ENCODE measurements at regions not wholly inside any gene's neighbourhood (a gene's known extent, or its start where the extent isn't known, plus 50 kb on each side); places are given as distances from the start of the nearest gene placed in this dataset.

DNA sequence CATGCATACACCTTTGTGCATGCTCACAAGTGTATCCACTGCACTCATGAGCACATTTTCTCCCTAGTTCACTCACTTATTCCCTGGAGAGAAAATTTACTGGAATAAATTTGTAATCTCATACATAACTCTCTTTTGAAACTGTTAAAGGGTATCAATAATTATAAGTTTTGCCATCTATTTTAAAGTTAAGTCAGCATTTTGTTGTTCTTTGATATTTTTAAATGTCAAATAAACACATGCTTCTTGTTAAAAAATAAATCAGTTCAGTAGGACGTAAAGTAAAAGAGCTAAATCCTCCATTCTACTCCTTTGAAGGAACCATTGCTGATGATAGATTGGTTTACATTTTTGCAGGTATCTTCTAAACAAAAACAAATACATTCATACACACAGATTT is 522.1 kb downstream of the NR4A2 start:
- H3K4me3 ChIP-seq (ENCODE audit: low read depth, low read length): no peak overlapping the region
- DNase-seq (ENCODE audit: low read depth) (no peak), FAIRE-seq (no peak)
- H3K27me3 ChIP-seq (ENCODE audit: control insufficient read depth, insufficient read depth, low read length): no peaks in the 10 kb centered on the region
- no peaks in the 10 kb centered on the region for H3K36me3 ChIP-seq (ENCODE audit: control insufficient read depth, insufficient read depth, low read length)
- TF ChIP-seq, protein P1, sequence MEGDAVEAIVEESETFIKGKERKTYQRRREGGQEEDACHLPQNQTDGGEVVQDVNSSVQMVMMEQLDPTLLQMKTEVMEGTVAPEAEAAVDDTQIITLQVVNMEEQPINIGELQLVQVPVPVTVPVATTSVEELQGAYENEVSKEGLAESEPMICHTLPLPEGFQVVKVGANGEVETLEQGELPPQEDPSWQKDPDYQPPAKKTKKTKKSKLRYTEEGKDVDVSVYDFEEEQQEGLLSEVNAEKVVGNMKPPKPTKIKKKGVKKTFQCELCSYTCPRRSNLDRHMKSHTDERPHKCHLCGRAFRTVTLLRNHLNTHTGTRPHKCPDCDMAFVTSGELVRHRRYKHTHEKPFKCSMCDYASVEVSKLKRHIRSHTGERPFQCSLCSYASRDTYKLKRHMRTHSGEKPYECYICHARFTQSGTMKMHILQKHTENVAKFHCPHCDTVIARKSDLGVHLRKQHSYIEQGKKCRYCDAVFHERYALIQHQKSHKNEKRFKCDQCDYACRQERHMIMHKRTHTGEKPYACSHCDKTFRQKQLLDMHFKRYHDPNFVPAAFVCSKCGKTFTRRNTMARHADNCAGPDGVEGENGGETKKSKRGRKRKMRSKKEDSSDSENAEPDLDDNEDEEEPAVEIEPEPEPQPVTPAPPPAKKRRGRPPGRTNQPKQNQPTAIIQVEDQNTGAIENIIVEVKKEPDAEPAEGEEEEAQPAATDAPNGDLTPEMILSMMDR (IDR thresholded peaks at IDR 0.05; ENCODE audit: insufficient read depth, low read length, severe bottlenecking): no peak

DNA sequence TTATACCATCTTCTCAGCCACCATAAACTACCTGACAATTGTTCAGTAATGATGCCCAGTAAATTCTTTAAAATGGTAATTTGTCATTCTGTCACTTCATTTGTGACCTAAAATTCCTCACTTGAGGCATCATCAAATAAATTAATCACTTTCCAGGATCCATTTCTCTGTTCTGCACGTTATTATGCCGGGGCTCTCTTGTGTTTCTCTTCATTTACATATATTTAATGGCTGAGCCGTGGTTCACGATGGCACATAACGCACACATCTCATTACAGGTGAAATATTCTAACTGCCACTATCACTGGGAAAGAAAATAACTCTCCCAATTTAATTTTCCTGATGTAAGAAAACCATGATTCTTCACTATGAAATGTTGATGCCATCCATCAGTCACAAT is 529.6 kb downstream of the NR4A2 start:
- DNase-seq (ENCODE audit: low read depth) (no peak), FAIRE-seq (no peak)
- TF ChIP-seq, protein P1 (IDR thresholded peaks at IDR 0.05; ENCODE audit: insufficient read depth, low read length, severe bottlenecking): no peak
- Histone ChIP-seq H3K36me3 (ENCODE audit: control insufficient read depth, insufficient read depth, low read length) (no peaks in the 10 kb centered on the region), H3K27me3 (ENCODE audit: control insufficient read depth, insufficient read depth, low read length) (no peaks in the 10 kb centered on the region), H3K4me3 (ENCODE audit: low read depth, low read length) (no peak overlapping the region)

DNA sequence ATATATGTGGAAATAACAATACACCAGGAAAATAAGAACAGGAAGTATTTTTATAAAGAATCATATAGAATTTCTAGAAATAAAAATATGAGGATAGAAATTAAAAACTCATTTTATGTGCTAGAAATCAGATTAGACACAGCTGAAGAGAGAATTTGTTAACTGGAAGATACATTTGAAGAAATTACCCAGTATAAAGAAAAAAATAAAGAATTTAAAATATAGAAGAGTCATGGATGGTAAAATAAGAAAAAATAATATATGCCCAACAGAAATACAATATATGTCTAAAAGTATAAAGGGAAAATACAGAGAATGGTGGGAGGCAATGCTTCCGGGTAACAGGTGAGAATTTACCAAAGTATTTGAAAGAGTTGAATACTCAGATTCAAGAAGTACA is 539.9 kb downstream of the NR4A2 start:
- H3K4me3 ChIP-seq (ENCODE audit: low read depth, low read length): no peak overlapping the region
- TF ChIP-seq, protein P1 (IDR thresholded peaks at IDR 0.05; ENCODE audit: insufficient read depth, low read length, severe bottlenecking): no peak
- H3K27me3 ChIP-seq (ENCODE audit: control insufficient read depth, insufficient read depth, low read length): no peaks in the 10 kb centered on the region
- DNase-seq (ENCODE audit: low read depth) (no peak), FAIRE-seq (no peak)
- no peaks in the 10 kb centered on the region for H3K36me3 ChIP-seq (ENCODE audit: control insufficient read depth, insufficient read depth, low read length)

DNA sequence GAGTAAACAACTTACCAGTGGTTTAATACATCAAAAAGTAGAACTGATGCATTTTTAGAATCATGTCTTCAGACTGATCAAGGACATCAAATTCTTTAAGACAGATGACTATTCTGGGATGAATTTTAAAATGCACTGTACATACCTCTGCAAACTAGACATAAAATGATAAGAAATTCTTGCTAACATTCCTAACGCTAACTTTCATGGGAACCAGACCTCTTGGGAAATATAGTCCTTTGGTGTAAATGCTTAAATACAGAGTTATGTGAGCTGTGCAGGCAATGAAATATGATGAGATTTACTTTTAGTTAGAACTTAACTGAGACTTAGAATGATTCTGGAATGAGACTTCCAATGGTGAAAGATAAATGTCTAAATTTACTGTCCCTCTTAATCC is 562.0 kb downstream of the NR4A2 start:
- Histone ChIP-seq H3K36me3 (ENCODE audit: control insufficient read depth, insufficient read depth, low read length) (no peaks in the 10 kb centered on the region), H3K27me3 (ENCODE audit: control insufficient read depth, insufficient read depth, low read length) (no peaks in the 10 kb centered on the region), H3K4me3 (ENCODE audit: low read depth, low read length) (no peak overlapping the region)
- TF ChIP-seq, protein P1 (IDR thresholded peaks at IDR 0.05; ENCODE audit: insufficient read depth, low read length, severe bottlenecking): no peak
- no peak for DNase-seq (ENCODE audit: low read depth)
- FAIRE-seq: no peak

DNA sequence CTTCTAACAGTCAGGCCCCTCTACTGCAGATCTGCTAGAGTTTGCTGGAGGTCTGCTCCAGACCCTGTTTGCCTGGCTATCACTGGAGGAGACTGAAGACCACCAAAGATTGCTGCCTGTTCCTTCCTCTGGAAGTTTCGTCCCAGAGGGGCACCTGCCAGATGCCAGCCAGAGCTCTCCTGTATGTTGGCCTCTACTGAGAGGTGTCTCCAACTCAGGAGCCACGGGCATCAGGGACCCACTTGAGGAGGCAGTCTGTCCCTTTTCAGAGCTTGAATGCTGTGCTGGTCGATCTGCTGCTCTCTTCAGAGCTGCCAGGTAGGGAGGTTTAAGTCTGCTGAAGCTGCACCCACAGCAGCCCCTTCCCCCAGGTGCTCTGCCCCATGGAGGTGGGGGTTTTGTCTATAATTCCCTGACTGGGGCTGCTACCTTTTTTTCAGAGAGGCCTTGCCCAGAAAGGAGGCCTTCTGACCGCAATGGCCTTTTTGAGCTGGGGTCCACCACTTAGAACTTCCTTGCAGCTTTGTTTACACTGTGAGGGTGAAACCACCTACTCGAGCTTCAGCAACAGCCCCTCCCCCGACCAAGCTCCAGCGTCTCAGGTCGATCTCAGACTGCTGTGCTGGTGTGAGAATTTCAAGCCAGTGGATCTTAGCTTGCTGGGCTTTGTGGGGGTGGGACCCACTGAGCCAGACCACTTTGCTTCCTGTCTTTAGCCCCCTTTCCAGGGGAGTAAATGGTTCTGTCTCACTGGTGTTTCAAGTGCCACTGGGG is 566.0 kb downstream of the NR4A2 start:
- DNase-seq (ENCODE audit: low read depth) (no peak), FAIRE-seq (no peak)
- Histone ChIP-seq H3K4me3 (ENCODE audit: low read depth, low read length) (no peak overlapping the region), H3K27me3 (ENCODE audit: control insufficient read depth, insufficient read depth, low read length) (no peaks in the 10 kb centered on the region), H3K36me3 (ENCODE audit: control insufficient read depth, insufficient read depth, low read length) (no peaks in the 10 kb centered on the region)
- TF ChIP-seq, protein P1 (IDR thresholded peaks at IDR 0.05; ENCODE audit: insufficient read depth, low read length, severe bottlenecking): no peak

GRCh38 chr2:155755481-155755880 is 577.0 kb downstream of the NR4A2 start:
- TF ChIP-seq, protein P1 (IDR thresholded peaks at IDR 0.05; ENCODE audit: insufficient read depth, low read length, severe bottlenecking): no peak
- Histone ChIP-seq H3K27me3 (ENCODE audit: control insufficient read depth, insufficient read depth, low read length) (no peaks in the 10 kb centered on the region), H3K36me3 (ENCODE audit: control insufficient read depth, insufficient read depth, low read length) (no peaks in the 10 kb centered on the region), H3K4me3 (ENCODE audit: low read depth, low read length) (no peak overlapping the region)
- no peak for DNase-seq (ENCODE audit: low read depth)
- no peak for FAIRE-seq

Data from bronchial epithelial cell (primary cell).